GM18861 (cell line): ENCODE measurements at regions not wholly inside any gene's neighbourhood (a gene's known extent, or its start where the extent isn't known, plus 50 kb on each side); places are given as distances from the start of the nearest gene placed in this dataset.

Experiments
- ATAC-seq: cut with Tn5 transposase; IDR thresholded peaks from one replicate; pipeline ENCODE4 v1.9.1; 2021; ENCODE audit not compliant: unreplicated experiment

GRCh38 chr5:86768699-86769202, 151.0 kb downstream of the COX7C start:
- ATAC-seq, result no peak

GRCh38 chr5:86780018-86780417, 162.3 kb downstream of the COX7C start:
- no peak for ATAC-seq

- ATAC-seq, result no peak
Measured at GRCh38 chr5:86786955-86787354, 169.2 kb downstream of the COX7C start.

- no peak for ATAC-seq
Measured at GRCh38 chr5:86795659-86796058, 177.9 kb downstream of the COX7C start.

GRCh38 chr5:86797677-86798076, 179.9 kb downstream of the COX7C start:
- no peak for ATAC-seq

- ATAC-seq, result no peak
Measured at GRCh38 chr5:86806206-86806605, 188.5 kb downstream of the COX7C start.

- ATAC-seq, result no peak
Measured at GRCh38 chr5:86807046-86808031, 189.6 kb downstream of the COX7C start.

- ATAC-seq, result no peak
Measured at GRCh38 chr5:86814315-86814714, 196.6 kb downstream of the COX7C start.

- no peak for ATAC-seq
Measured at GRCh38 chr5:86814907-86815306, 197.2 kb downstream of the COX7C start.

- no peak for ATAC-seq
Measured at GRCh38 chr5:86824637-86825036, 206.9 kb downstream of the COX7C start.

GRCh38 chr5:86831128-86831527, 213.4 kb downstream of the COX7C start:
- no peak for ATAC-seq

- ATAC-seq, result no peak
Measured at GRCh38 chr5:86833868-86834267, 216.1 kb downstream of the COX7C start.

- no peak for ATAC-seq
Measured at GRCh38 chr5:86837610-86838009, 219.9 kb downstream of the COX7C start.

GRCh38 chr5:86838083-86838482, 220.3 kb downstream of the COX7C start:
- ATAC-seq, result no peak

GRCh38 chr5:86841000-86841644, 223.4 kb downstream of the COX7C start:
- ATAC-seq, result no peak

- ATAC-seq, result no peak
Measured at GRCh38 chr5:86858442-86858841, 240.7 kb downstream of the COX7C start.

GRCh38 chr5:86861512-86861911, 243.8 kb downstream of the COX7C start:
- ATAC-seq, result no peak

- ATAC-seq, result no peak
Measured at GRCh38 chr5:86862093-86862492, 244.4 kb downstream of the COX7C start.

GRCh38 chr5:86864051-86864450, 246.3 kb downstream of the COX7C start:
- no peak for ATAC-seq

GRCh38 chr5:86865256-86865785, 247.6 kb downstream of the COX7C start:
- ATAC-seq, result no peak

GRCh38 chr5:86866036-86866435, 248.3 kb downstream of the COX7C start:
- no peak for ATAC-seq

GRCh38 chr5:86869268-86869667, 251.5 kb downstream of the COX7C start:
- peak; percentile 48 for ATAC-seq
